H9 (cell line): ENCODE measurements at regions not wholly inside any gene's neighbourhood (a gene's known extent, or its start where the extent isn't known, plus 50 kb on each side); places are given as distances from the start of the nearest gene placed in this dataset.

Experiments
- DNase-seq: peaks from one replicate; pipeline ENCODE4 v3.0.0-alpha.2; 2017
- H2AFZ ChIP-seq: one replicate; pipeline ENCODE4 v1.6.1; 2013; ENCODE audit warnings: mild to moderate bottlenecking, low read length, control low read depth, moderate library complexity
- H2AK5ac ChIP-seq: 2 replicates; pipeline ENCODE4 v1.6.1; 2013; ENCODE audit warnings: low read length, control low read depth, mixed read lengths; ENCODE audit not compliant: insufficient read length
- H2BK120ac ChIP-seq: one replicate; pipeline ENCODE4 v1.6.1; 2013; ENCODE audit warnings: low read depth, mild to moderate bottlenecking, low read length, control low read depth, inconsistent platforms; ENCODE audit not compliant: poor library complexity, severe bottlenecking
- H2BK12ac ChIP-seq: 2 replicates; pipeline ENCODE4 v1.6.1; 2013; ENCODE audit warnings: low read length, control low read depth, mixed read lengths, low read depth; ENCODE audit not compliant: insufficient read length
- H2BK15ac ChIP-seq: 2 replicates; pipeline ENCODE4 v1.6.1; 2013; ENCODE audit warnings: low read depth, low read length, control low read depth
- H2BK20ac ChIP-seq: one replicate; pipeline ENCODE4 v1.6.1; 2013; ENCODE audit warnings: low read depth, mild to moderate bottlenecking, low read length, control low read depth, inconsistent platforms; ENCODE audit not compliant: poor library complexity, severe bottlenecking
- H2BK5ac ChIP-seq: 2 replicates; pipeline ENCODE4 v1.6.1; 2013; ENCODE audit warnings: low read length, control low read depth, mixed read lengths; ENCODE audit not compliant: insufficient read length
- H3K14ac ChIP-seq: 2 replicates; pipeline ENCODE4 v1.6.1; 2013; ENCODE audit warnings: low read length, control low read depth; ENCODE audit not compliant: insufficient read depth
- H3K18ac ChIP-seq: 2 replicates; pipeline ENCODE4 v1.6.1; 2013; ENCODE audit warnings: low read depth, mild to moderate bottlenecking, mixed read lengths, low read length, control low read depth; ENCODE audit not compliant: insufficient read length
- H3K23ac ChIP-seq: 2 replicates; pipeline ENCODE4 v1.6.1; 2013; ENCODE audit warnings: low read length, control low read depth, mixed read lengths, low read depth; ENCODE audit not compliant: insufficient read length
- H3K23me2 ChIP-seq: 2 replicates; pipeline ENCODE4 v1.6.1; 2013; ENCODE audit warnings: low read depth, mild to moderate bottlenecking, mixed read lengths, low read length, control low read depth; ENCODE audit not compliant: insufficient read length, poor library complexity, severe bottlenecking
- H3K27ac ChIP-seq: 2 replicates; pipeline ENCODE4 v1.5.1; 2013; ENCODE audit warnings: low read length, control low read depth, mixed read lengths, low read depth; ENCODE audit not compliant: insufficient read length
- H3K27me3 ChIP-seq: 2 replicates; pipeline ENCODE4 v1.6.1; 2013; ENCODE audit warnings: low read length, control low read depth, inconsistent platforms; ENCODE audit not compliant: insufficient read depth
- H3K4ac ChIP-seq: 2 replicates; pipeline ENCODE4 v1.6.1; 2013; ENCODE audit warnings: low read depth, mild to moderate bottlenecking, control low read depth, inconsistent platforms, low read length, moderate library complexity
- H3K4me1 ChIP-seq: 2 replicates; pipeline ENCODE4 v1.6.1; 2013; ENCODE audit warnings: low read length, control low read depth, inconsistent platforms; ENCODE audit not compliant: insufficient read depth
- H3K4me2 ChIP-seq: 2 replicates; pipeline ENCODE4 v1.6.1; 2013; ENCODE audit warnings: low read length, control low read depth, mixed read lengths; ENCODE audit not compliant: insufficient read length, insufficient read depth
- H3K56ac ChIP-seq: 2 replicates; pipeline ENCODE4 v1.6.1; 2013; ENCODE audit warnings: low read depth, mild to moderate bottlenecking, mixed read lengths, low read length, control low read depth; ENCODE audit not compliant: insufficient read length
- H3K79me1 ChIP-seq: 2 replicates; pipeline ENCODE4 v1.6.1; 2013; ENCODE audit warnings: low read depth, mild to moderate bottlenecking, moderate library complexity, low read length, control low read depth, inconsistent platforms; ENCODE audit not compliant: insufficient read depth, poor library complexity, severe bottlenecking
- H3K79me2 ChIP-seq: 2 replicates; pipeline ENCODE4 v1.6.1; 2013; ENCODE audit warnings: low read length, control low read depth, inconsistent platforms; ENCODE audit not compliant: insufficient read depth
- H3K9ac ChIP-seq: 2 replicates; pipeline ENCODE4 v1.6.1; 2013; ENCODE audit warnings: low read length, control low read depth, mixed read lengths; ENCODE audit not compliant: insufficient read length; ENCODE audit errors: extremely low read depth
- H3K9me3 ChIP-seq: one replicate; pipeline ENCODE4 v1.6.1; 2013; ENCODE audit warnings: low read depth, low read length, inconsistent platforms; ENCODE audit not compliant: control insufficient read depth
- H3T11ph ChIP-seq: one replicate; pipeline ENCODE4 v1.6.1; 2013; ENCODE audit warnings: mild to moderate bottlenecking, low read length, control low read depth, inconsistent platforms
- H4K20me1 ChIP-seq: one replicate; pipeline ENCODE4 v1.6.1; 2013; ENCODE audit not compliant: control insufficient read depth, insufficient read length, insufficient read depth
- H4K5ac ChIP-seq: 2 replicates; pipeline ENCODE4 v1.6.1; 2013; ENCODE audit warnings: low read depth, mild to moderate bottlenecking, mixed read lengths, low read length, control low read depth; ENCODE audit not compliant: insufficient read length
- H4K8ac ChIP-seq: replicated peaks from 2 replicates; pipeline ENCODE4 v1.6.1; 2013; ENCODE audit warnings: low read length, control low read depth, mixed read lengths, low read depth; ENCODE audit not compliant: insufficient read length
- H4K91ac ChIP-seq: 2 replicates; pipeline ENCODE4 v1.6.1; 2013; ENCODE audit warnings: low read depth, mild to moderate bottlenecking, moderate library complexity, mixed read lengths, low read length, control low read depth; ENCODE audit not compliant: insufficient read length
- H3K27ac Mint-ChIP-seq, 3 experiments: 2 replicates in 2 of 3; 3 replicates in 1 of 3; pipeline ENCODE4 v1.8.0; 2020 to 2021; ENCODE audit warnings: mixed read lengths in 3 of 3, mild to moderate bottlenecking in 1 of 3, moderate library complexity in 1 of 3
- H3K27me3 Mint-ChIP-seq: 2 replicates; pipeline ENCODE4 v1.8.0; 2021; ENCODE audit warnings: low read depth, mild to moderate bottlenecking, moderate library complexity, mixed read lengths
- H3K36me3 Mint-ChIP-seq, 3 experiments: 2 replicates in 2 of 3; 3 replicates in 1 of 3; pipeline ENCODE4 v1.8.0; 2020 to 2021; ENCODE audit warnings: low read depth in 3 of 3, mixed read lengths in 3 of 3; ENCODE audit not compliant: insufficient read depth in 1 of 3
- H3K4me1 Mint-ChIP-seq, 2 experiments: 2 replicates each; pipeline ENCODE4 v1.8.0; 2020; ENCODE audit warnings: mixed read lengths in 2 of 2
- H3K4me3 Mint-ChIP-seq, 2 experiments: 2 replicates in 1 of 2; 3 replicates in 1 of 2; pipeline ENCODE4 v1.8.0; 2020 to 2021; ENCODE audit warnings: mild to moderate bottlenecking in 2 of 2, mixed read lengths in 2 of 2, moderate library complexity in 1 of 2
- H3K9me3 Mint-ChIP-seq, 2 experiments: 2 replicates in 1 of 2; 3 replicates in 1 of 2; pipeline ENCODE4 v1.8.0; 2020; ENCODE audit warnings: mild to moderate bottlenecking in 2 of 2, mixed read lengths in 2 of 2, moderate library complexity in 1 of 2
- WGBS: extraction: QIAGEN DNeasy Blood & Tissue Kit; methylation state at CpG from one replicate; pipeline ENCODE4 v1.1.7; 2013; ENCODE audit warnings: missing lambda C conversion rate, low lambda C conversion rate, mixed read lengths; ENCODE audit not compliant: insufficient read length; ENCODE audit errors: extremely low coverage; 5-methylcytosine and 5-hydroxymethylcytosine counted together
- TF ChIP-seq, protein P1 (sequence below): fragments of 200-600 bp; sonication (generic); conservative IDR thresholded peaks from 3 replicates; pipeline ENCODE4 v1.8.0; 2021; ENCODE audit warnings: antibody characterized with exemption, mild to moderate bottlenecking

DNA sequence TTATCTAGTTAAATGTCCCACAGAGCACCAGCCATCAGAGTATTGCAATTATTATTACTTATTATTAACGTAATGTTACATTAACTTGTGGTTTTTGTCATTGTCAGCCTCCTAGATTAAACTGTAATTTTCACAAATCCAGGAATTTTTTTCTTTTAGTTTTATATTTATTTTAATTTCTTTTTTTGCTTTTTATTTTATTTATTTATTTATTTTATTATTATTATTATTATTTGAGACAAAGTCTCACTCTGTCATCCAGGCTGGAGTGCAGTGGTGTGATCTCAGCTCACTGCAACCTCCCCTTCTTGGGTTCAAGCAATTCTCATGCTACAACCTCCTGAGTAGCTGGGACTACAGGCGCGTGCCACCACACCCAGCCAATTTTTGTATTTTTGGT lies 202.9 kb upstream of the LUZP2 start:
- no peak overlapping the region for H3K18ac ChIP-seq
- Mint-ChIP-seq H3K4me3 (no peak overlapping the region), H3K27me3 (no peaks in the 10 kb centered on the region), H3K4me1 (no peaks in the 10 kb centered on the region; a peak in 1 of 4 replicates), H3K27ac (no peak overlapping the region), H3K36me3 (no peaks in the 10 kb centered on the region), H3K9me3 (peaks cover 3 to 4% of the 10 kb centered on the region in 2 experiments; a peak in 3 of 5 replicates)
- no peak overlapping the region for H3K9ac ChIP-seq
- no peaks in the 10 kb centered on the region for H4K20me1 ChIP-seq
- no peak overlapping the region for H2AFZ ChIP-seq
- no peak overlapping the region for H4K91ac ChIP-seq
- H3K79me1 ChIP-seq: no peaks in the 10 kb centered on the region
- H3K27me3 ChIP-seq: no peaks in the 10 kb centered on the region
- no peak for DNase-seq
- H3K4me1 ChIP-seq: no peaks in the 10 kb centered on the region
- H2AK5ac ChIP-seq: no peak overlapping the region
- H3K79me2 ChIP-seq: no peaks in the 10 kb centered on the region
- H3K4me2 ChIP-seq: no peak overlapping the region
- H3K9me3 ChIP-seq: no peaks in the 10 kb centered on the region
- H4K5ac ChIP-seq: no peak overlapping the region
- H3K27ac ChIP-seq: no peak overlapping the region
- no peak overlapping the region for H2BK20ac ChIP-seq
- H2BK12ac ChIP-seq: no peak overlapping the region
- H2BK15ac ChIP-seq: no peak overlapping the region
- TF ChIP-seq, protein P1, sequence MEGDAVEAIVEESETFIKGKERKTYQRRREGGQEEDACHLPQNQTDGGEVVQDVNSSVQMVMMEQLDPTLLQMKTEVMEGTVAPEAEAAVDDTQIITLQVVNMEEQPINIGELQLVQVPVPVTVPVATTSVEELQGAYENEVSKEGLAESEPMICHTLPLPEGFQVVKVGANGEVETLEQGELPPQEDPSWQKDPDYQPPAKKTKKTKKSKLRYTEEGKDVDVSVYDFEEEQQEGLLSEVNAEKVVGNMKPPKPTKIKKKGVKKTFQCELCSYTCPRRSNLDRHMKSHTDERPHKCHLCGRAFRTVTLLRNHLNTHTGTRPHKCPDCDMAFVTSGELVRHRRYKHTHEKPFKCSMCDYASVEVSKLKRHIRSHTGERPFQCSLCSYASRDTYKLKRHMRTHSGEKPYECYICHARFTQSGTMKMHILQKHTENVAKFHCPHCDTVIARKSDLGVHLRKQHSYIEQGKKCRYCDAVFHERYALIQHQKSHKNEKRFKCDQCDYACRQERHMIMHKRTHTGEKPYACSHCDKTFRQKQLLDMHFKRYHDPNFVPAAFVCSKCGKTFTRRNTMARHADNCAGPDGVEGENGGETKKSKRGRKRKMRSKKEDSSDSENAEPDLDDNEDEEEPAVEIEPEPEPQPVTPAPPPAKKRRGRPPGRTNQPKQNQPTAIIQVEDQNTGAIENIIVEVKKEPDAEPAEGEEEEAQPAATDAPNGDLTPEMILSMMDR: no peak
- no peak overlapping the region for H2BK5ac ChIP-seq
- H2BK120ac ChIP-seq: no peak overlapping the region
- no peak overlapping the region for H4K8ac ChIP-seq
- H3K23ac ChIP-seq: no peak overlapping the region
- WGBS: no CpG with 5 or more reads among the region's 3 CpGs
- no peak overlapping the region for H3K14ac ChIP-seq
- no peak overlapping the region for H3T11ph ChIP-seq
- H3K4ac ChIP-seq: no peak overlapping the region
- H3K56ac ChIP-seq: no peak overlapping the region
- H3K23me2 ChIP-seq: no peaks in the 10 kb centered on the region
